DOHH2 (cell line): ENCODE measurements at regions not wholly inside any gene's neighbourhood (a gene's known extent, or its start where the extent isn't known, plus 50 kb on each side); places are given as distances from the start of the nearest gene placed in this dataset.

Experiments used
- H3F3A ChIP-seq: fragments of 200-600 bp; sonication (generic), shearing (Covaris generic); 2 replicates; pipeline ENCODE4 v1.6.0; 2016; ENCODE audit warnings: antibody characterized with exemption, mild to moderate bottlenecking; ENCODE audit not compliant: control insufficient read depth, insufficient read depth
- H3K27ac ChIP-seq: fragments of 200-600 bp; sonication (generic); 2 replicates; pipeline ENCODE4 v1.5.1; 2014; ENCODE audit warnings: low read depth, mild to moderate bottlenecking, low read length, moderate library complexity
- H3K27me3 ChIP-seq: fragments of 200-600 bp; sonication (generic); 2 replicates; pipeline ENCODE4 v1.6.1; 2014; ENCODE audit warnings: mild to moderate bottlenecking, low read length, mixed read lengths; ENCODE audit not compliant: control insufficient read depth
- H3K36me3 ChIP-seq: fragments of 200-600 bp; sonication (generic); 2 replicates; pipeline ENCODE4 v1.6.1; 2014; ENCODE audit warnings: mild to moderate bottlenecking, low read length, moderate library complexity, mixed read lengths; ENCODE audit not compliant: control insufficient read depth
- H3K4me1 ChIP-seq: fragments of 200-600 bp; sonication (generic); 2 replicates; pipeline ENCODE4 v1.6.1; 2014; ENCODE audit warnings: mild to moderate bottlenecking, low read length, mixed read lengths; ENCODE audit not compliant: control insufficient read depth
- H3K4me2 ChIP-seq: fragments of 200-600 bp; sonication (generic); 2 replicates; pipeline ENCODE4 v1.6.0; 2014; ENCODE audit warnings: mild to moderate bottlenecking, low read length, moderate library complexity
- H3K4me3 ChIP-seq: fragments of 200-600 bp; sonication (generic); 2 replicates; pipeline ENCODE4 v1.5.1; 2014; ENCODE audit warnings: mild to moderate bottlenecking, low read length, mixed read lengths
- H3K79me2 ChIP-seq: fragments of 200-600 bp; sonication (generic); 2 replicates; pipeline ENCODE4 v1.6.1; 2014; ENCODE audit warnings: mild to moderate bottlenecking, low read length, mixed read lengths; ENCODE audit not compliant: control insufficient read depth
- H3K9me2 ChIP-seq: fragments of 200-600 bp; sonication (generic); replicated peaks from 2 replicates; pipeline ENCODE4 v1.6.1; 2014; ENCODE audit warnings: mild to moderate bottlenecking, low read length, mixed read lengths; ENCODE audit not compliant: control insufficient read depth
- H3K9me3 ChIP-seq: fragments of 200-600 bp; sonication (generic); 2 replicates; pipeline ENCODE4 v1.6.1; 2014; ENCODE audit warnings: antibody characterized with exemption, low read length, mixed read lengths; ENCODE audit not compliant: control insufficient read depth, insufficient read depth
- H4K20me1 ChIP-seq: fragments of 200-600 bp; sonication (generic); 2 replicates; pipeline ENCODE4 v1.6.0; 2014; ENCODE audit warnings: low read depth, mild to moderate bottlenecking, antibody characterized with exemption, low read length, moderate library complexity; ENCODE audit not compliant: control insufficient read depth, insufficient read depth
- EZH2phosphoT487 ChIP-seq: fragments of 200-600 bp; sonication (generic); IDR thresholded peaks from 2 replicates; pipeline ENCODE4 v1.6.1; 2017; ENCODE audit warnings: borderline replicate concordance, mild to moderate bottlenecking, antibody characterized with exemption, low read length, moderate library complexity, mixed read lengths
- TF ChIP-seq, protein P1 (sequence below): fragments of 200-600 bp; sonication (generic); IDR thresholded peaks from one replicate; pipeline ENCODE4 v1.5.1; 2014; ENCODE audit warnings: antibody characterized with exemption, mild to moderate bottlenecking, low read depth, low read length; ENCODE audit not compliant: poor library complexity, severe bottlenecking

- H3K9me2 ChIP-seq, result no peaks in the 10 kb centered on the region
- no peaks in the 10 kb centered on the region for H3K36me3 ChIP-seq
- H3K9me3 ChIP-seq, result no peaks in the 10 kb centered on the region
- no peaks in the 10 kb centered on the region for H3K4me1 ChIP-seq
- TF ChIP-seq, protein P1, sequence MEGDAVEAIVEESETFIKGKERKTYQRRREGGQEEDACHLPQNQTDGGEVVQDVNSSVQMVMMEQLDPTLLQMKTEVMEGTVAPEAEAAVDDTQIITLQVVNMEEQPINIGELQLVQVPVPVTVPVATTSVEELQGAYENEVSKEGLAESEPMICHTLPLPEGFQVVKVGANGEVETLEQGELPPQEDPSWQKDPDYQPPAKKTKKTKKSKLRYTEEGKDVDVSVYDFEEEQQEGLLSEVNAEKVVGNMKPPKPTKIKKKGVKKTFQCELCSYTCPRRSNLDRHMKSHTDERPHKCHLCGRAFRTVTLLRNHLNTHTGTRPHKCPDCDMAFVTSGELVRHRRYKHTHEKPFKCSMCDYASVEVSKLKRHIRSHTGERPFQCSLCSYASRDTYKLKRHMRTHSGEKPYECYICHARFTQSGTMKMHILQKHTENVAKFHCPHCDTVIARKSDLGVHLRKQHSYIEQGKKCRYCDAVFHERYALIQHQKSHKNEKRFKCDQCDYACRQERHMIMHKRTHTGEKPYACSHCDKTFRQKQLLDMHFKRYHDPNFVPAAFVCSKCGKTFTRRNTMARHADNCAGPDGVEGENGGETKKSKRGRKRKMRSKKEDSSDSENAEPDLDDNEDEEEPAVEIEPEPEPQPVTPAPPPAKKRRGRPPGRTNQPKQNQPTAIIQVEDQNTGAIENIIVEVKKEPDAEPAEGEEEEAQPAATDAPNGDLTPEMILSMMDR, result no peak
- TF ChIP-seq EZH2phosphoT487, result no peak
- no peak overlapping the region for H3K4me3 ChIP-seq
- no peaks in the 10 kb centered on the region for H3K79me2 ChIP-seq
- no peaks in the 10 kb centered on the region for H4K20me1 ChIP-seq
- H3F3A ChIP-seq, result no peaks in the 10 kb centered on the region
- H3K4me2 ChIP-seq, result no peak overlapping the region
- no peak overlapping the region for H3K27ac ChIP-seq
- H3K27me3 ChIP-seq, result no peaks in the 10 kb centered on the region
Measured at GRCh38 chr2:184067502-184067901, 530.8 kb upstream of the ZNF804A start.

GRCh38 chr2:184072470-184072869, 525.9 kb upstream of the ZNF804A start:
- Histone ChIP-seq H3K4me1 (no peaks in the 10 kb centered on the region), H3K27ac (no peak overlapping the region), H3F3A (no peaks in the 10 kb centered on the region), H3K4me2 (no peak overlapping the region), H3K4me3 (no peak overlapping the region), H4K20me1 (no peaks in the 10 kb centered on the region), H3K79me2 (no peaks in the 10 kb centered on the region), H3K36me3 (no peaks in the 10 kb centered on the region), H3K9me3 (no peaks in the 10 kb centered on the region), H3K27me3 (no peaks in the 10 kb centered on the region), H3K9me2 (no peaks in the 10 kb centered on the region)
- TF ChIP-seq EZH2phosphoT487, result no peak
- TF ChIP-seq, protein P1, result no peak

DNA sequence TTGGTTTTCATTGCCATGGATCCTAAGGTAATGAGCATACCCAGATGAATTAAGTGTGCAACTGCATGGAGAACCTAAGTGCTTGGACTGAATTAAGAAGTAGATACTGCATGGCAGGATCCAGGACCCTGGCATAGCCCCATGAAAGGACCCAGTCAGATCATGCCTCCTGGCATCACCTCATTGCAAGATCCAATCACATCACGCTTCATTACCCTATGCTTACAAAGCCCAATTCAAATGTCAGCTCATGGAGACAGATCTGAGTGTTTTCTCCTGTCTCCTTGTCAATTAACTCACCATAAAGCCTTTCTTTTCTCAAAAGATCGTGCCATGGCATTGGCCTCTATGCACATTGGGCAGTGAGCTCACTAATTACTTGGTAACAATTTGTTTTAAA, 519.8 kb upstream of the ZNF804A start:
- no peak overlapping the region for H3K4me3 ChIP-seq
- TF ChIP-seq, protein P1, result no peak
- no peak for TF ChIP-seq EZH2phosphoT487
- H3K4me2 ChIP-seq, result no peak overlapping the region
- H3K9me3 ChIP-seq, result no peaks in the 10 kb centered on the region
- no peaks in the 10 kb centered on the region for H3K79me2 ChIP-seq
- no peaks in the 10 kb centered on the region for H4K20me1 ChIP-seq
- no peaks in the 10 kb centered on the region for H3K4me1 ChIP-seq
- no peaks in the 10 kb centered on the region for H3K9me2 ChIP-seq
- H3F3A ChIP-seq, result no peaks in the 10 kb centered on the region
- no peak overlapping the region for H3K27ac ChIP-seq
- no peaks in the 10 kb centered on the region for H3K36me3 ChIP-seq
- no peaks in the 10 kb centered on the region for H3K27me3 ChIP-seq

DNA sequence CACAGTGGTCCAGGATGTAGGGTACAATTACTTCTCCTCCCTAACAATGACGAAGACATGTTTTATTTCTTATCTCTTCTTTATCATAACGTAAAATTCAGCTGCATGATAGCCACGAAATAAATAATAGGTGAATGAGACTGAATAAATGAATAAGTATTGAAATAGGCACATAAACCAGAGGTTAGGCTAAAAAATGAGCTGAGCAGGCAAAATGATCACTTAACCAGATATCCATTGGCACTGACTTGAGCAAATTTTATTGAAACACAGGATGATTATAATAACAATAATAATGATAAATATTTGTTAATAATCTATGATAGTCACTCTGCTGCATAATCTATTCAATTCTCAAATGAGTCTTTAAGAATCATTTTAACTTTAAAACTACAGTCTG, 506.9 kb upstream of the ZNF804A start:
- H3K36me3 ChIP-seq, result no peaks in the 10 kb centered on the region
- no peaks in the 10 kb centered on the region for H3K27me3 ChIP-seq
- no peak overlapping the region for H3K4me2 ChIP-seq
- no peaks in the 10 kb centered on the region for H3K9me3 ChIP-seq
- H3K79me2 ChIP-seq, result no peaks in the 10 kb centered on the region
- H3F3A ChIP-seq, result no peaks in the 10 kb centered on the region
- H3K27ac ChIP-seq, result no peak overlapping the region
- no peaks in the 10 kb centered on the region for H4K20me1 ChIP-seq
- H3K4me1 ChIP-seq, result no peaks in the 10 kb centered on the region
- TF ChIP-seq EZH2phosphoT487, result no peak
- TF ChIP-seq, protein P1, result no peak
- H3K4me3 ChIP-seq, result no peak overlapping the region
- no peaks in the 10 kb centered on the region for H3K9me2 ChIP-seq
